HUES6 (cell line): ENCODE measurements at regions not wholly inside any gene's neighbourhood (a gene's known extent, or its start where the extent isn't known, plus 50 kb on each side); places are given as distances from the start of the nearest gene placed in this dataset.

Source experiments
- H3K27ac ChIP-seq: 2 replicates; pipeline ENCODE4 v1.7.0; 2013; ENCODE audit warnings: low read depth, mild to moderate bottlenecking, low read length, inconsistent platforms
- H3K27me3 ChIP-seq: 2 replicates; pipeline ENCODE4 v1.6.1; 2013; ENCODE audit warnings: low read length; ENCODE audit not compliant: control insufficient read depth, insufficient read depth
- H3K36me3 ChIP-seq: 2 replicates; pipeline ENCODE4 v1.6.1; 2013; ENCODE audit warnings: low read length; ENCODE audit not compliant: control insufficient read depth, insufficient read depth
- H3K4me1 ChIP-seq: 2 replicates; pipeline ENCODE4 v1.6.1; 2013; ENCODE audit warnings: low read length; ENCODE audit not compliant: control insufficient read depth, insufficient read depth
- H3K4me3 ChIP-seq: 2 replicates; pipeline ENCODE4 v1.5.1; 2013; ENCODE audit warnings: low read depth, low read length
- H3K9ac ChIP-seq: one replicate; pipeline ENCODE4 v1.6.1; 2013; ENCODE audit warnings: mild to moderate bottlenecking, low read length
- H3K9me3 ChIP-seq: 2 replicates; pipeline ENCODE4 v1.6.1; 2013; ENCODE audit warnings: low read depth, low read length; ENCODE audit not compliant: control insufficient read depth, insufficient read depth

- H3K27ac ChIP-seq, result no peak overlapping the region
- H3K4me1 ChIP-seq, result no peaks in the 10 kb centered on the region
- H3K36me3 ChIP-seq, result no peaks in the 10 kb centered on the region
- no peaks in the 10 kb centered on the region for H3K9me3 ChIP-seq
- no peak overlapping the region for H3K4me3 ChIP-seq
- H3K9ac ChIP-seq, result no peak overlapping the region
- H3K27me3 ChIP-seq, result no peaks in the 10 kb centered on the region
Observed at GRCh38 chr2:142758973-142759372, 118.5 kb upstream of the KYNU start.

DNA sequence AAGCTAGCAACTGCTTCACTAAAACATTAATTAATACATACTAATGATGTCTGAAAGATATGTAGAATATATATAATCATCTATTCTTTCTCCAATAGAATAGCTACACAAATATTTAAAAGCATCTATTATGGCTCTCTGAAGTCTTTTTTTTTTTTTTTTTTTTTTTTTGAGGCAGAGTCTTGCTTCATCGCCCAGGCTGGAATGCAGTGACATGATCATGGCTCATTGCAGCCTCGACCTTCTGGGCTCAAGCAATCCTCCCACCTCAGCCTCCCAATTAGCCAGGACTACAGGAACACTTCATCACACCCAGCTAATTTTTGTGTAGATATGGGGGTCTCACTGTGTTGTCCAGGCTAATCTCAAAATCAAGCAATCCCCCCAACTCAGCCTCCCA is 120.4 kb upstream of the KYNU start:
- H3K4me1 ChIP-seq, result no peaks in the 10 kb centered on the region
- no peak overlapping the region for H3K4me3 ChIP-seq
- no peaks in the 10 kb centered on the region for H3K9me3 ChIP-seq
- no peaks in the 10 kb centered on the region for H3K27me3 ChIP-seq
- H3K27ac ChIP-seq, result no peak overlapping the region
- H3K36me3 ChIP-seq, result no peaks in the 10 kb centered on the region
- H3K9ac ChIP-seq, result no peak overlapping the region

DNA sequence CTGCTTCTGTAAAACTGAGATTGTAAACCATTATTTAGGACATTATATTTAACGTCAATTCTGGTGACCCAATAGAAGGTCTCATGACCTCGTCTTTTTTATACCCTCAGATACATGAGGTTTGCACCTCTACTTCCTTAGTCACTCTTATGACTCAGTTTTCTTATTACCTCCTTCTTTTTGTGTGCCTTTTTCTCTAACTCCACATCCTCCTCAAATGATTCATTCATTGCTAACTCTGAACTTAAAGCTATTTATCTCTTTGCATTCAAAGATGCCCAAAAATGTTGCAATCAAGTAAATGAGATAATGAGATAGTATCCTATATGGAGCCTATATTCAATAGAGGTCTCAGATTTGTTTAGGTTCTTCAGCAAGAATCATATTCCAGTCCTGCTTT is 121.0 kb upstream of the KYNU start:
- H3K27ac ChIP-seq, result no peak overlapping the region
- no peaks in the 10 kb centered on the region for H3K27me3 ChIP-seq

DNA sequence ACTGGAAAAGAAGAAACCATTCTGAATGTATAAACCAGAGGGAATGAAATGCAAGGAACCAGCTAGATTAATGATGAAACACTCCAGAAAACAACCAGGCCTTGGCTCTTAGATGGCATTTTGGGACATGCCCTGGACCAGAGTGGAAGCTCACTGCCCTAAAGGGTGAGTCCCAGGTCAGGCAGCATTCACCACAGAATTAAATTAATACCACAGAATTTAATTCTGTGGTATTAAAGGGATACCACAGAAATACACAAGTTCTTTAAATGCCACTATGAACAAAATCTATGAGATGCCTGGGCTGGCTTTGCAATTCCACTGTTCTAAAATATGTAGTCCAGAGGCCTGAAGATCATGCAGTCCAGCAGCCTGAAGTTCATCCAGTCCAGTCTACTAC is 122.3 kb upstream of the KYNU start:
- no peaks in the 10 kb centered on the region for H3K27me3 ChIP-seq
- H3K4me3 ChIP-seq, result no peak overlapping the region
- no peaks in the 10 kb centered on the region for H3K4me1 ChIP-seq
- H3K9me3 ChIP-seq, result no peaks in the 10 kb centered on the region
- no peak overlapping the region for H3K9ac ChIP-seq
- H3K27ac ChIP-seq, result no peak overlapping the region
- no peaks in the 10 kb centered on the region for H3K36me3 ChIP-seq

More for the DNA sequence above, 121.0 kb upstream of the KYNU start:
- Histone ChIP-seq H3K4me3 (no peak overlapping the region), H3K9me3 (no peaks in the 10 kb centered on the region), H3K36me3 (no peaks in the 10 kb centered on the region), H3K4me1 (no peaks in the 10 kb centered on the region), H3K9ac (no peak overlapping the region)

DNA sequence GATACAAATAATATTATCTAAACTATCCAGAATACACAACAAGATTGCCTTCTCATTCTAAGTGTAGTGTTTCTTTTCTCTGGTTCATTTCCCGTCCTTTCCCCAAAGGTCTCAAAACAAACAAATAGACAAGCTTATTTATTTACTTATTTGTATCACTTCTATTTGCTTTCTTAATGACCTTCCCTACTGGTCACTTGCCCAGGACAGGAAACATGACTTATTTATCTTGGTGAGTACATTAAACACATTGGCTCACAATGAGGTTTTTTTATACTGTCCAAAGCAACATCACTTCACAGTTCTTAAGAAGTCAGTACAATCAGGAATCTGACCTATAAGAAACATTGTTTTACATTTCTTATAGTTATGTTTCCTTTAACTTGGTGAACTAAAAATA is 123.3 kb upstream of the KYNU start:
- Histone ChIP-seq H3K27me3 (no peaks in the 10 kb centered on the region), H3K27ac (no peak overlapping the region), H3K4me3 (no peak overlapping the region), H3K36me3 (no peaks in the 10 kb centered on the region), H3K9ac (no peak overlapping the region), H3K9me3 (no peaks in the 10 kb centered on the region), H3K4me1 (no peaks in the 10 kb centered on the region)

DNA sequence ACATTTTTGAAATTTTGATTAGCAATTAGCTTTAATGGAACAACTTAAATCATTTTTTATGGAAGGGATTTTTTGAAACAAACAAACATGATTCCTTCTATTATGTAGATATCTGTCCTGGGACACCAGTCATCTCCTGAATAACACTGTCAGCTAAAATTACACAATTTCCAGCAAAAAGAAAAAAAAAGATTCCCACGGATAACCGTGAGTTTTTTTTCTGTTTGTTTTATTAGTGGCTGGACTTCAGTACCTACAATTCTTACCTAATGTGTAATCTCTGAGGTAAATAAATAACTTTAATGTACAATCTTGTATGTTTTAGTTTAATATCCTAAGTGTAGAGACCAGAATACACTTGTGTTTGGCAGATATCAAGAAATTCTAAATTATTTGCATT is 126.6 kb upstream of the KYNU start:
- H3K27me3 ChIP-seq, result no peaks in the 10 kb centered on the region
- H3K9ac ChIP-seq, result no peak overlapping the region
- H3K9me3 ChIP-seq, result peaks cover 3% of the 10 kb centered on the region; the same call in 1 of the 2 replicates
- H3K27ac ChIP-seq, result no peak overlapping the region
- no peak overlapping the region for H3K4me3 ChIP-seq
- no peaks in the 10 kb centered on the region for H3K36me3 ChIP-seq
- H3K4me1 ChIP-seq, result no peaks in the 10 kb centered on the region

DNA sequence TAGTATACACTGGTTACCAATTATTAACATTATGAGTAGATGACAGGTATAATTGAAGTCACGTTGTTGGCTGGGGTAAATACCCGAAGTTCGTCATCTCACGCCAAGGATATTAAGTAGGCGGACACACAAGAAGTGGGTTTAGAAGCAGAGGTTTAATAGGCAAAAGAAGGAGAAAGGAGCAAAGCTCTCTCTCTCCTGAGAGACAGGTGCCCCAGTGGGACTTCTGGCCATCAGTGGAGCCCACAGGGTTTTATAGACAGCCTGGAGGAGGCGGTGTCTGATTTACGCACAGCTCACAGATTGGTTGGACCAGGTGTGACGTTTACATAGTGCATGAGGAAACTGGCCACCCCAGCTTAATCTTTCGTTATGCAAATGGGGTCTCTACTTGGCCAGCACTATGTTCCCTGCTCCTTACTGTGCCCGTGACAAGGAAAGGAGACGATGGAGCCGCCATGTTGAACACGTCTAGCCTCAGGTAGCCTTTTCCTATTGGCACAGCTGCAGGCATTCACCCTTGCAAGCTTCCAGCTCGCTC is 128.8 kb upstream of the KYNU start:
- Histone ChIP-seq H3K4me3 (no peak overlapping the region), H3K4me1 (no peaks in the 10 kb centered on the region), H3K9ac (no peak overlapping the region), H3K9me3 (peaks cover 3% of the 10 kb centered on the region; the same call in 1 of the 2 replicates), H3K27me3 (no peaks in the 10 kb centered on the region), H3K36me3 (no peaks in the 10 kb centered on the region), H3K27ac (no peak overlapping the region)

GRCh38 chr2:142745691-142746090 is 131.8 kb upstream of the KYNU start:
- Histone ChIP-seq H3K27ac (no peak overlapping the region), H3K4me1 (no peaks in the 10 kb centered on the region), H3K9me3 (peaks cover 3% of the 10 kb centered on the region; the same call in 1 of the 2 replicates), H3K36me3 (no peaks in the 10 kb centered on the region), H3K27me3 (no peaks in the 10 kb centered on the region), H3K4me3 (no peak overlapping the region), H3K9ac (no peak overlapping the region)

DNA sequence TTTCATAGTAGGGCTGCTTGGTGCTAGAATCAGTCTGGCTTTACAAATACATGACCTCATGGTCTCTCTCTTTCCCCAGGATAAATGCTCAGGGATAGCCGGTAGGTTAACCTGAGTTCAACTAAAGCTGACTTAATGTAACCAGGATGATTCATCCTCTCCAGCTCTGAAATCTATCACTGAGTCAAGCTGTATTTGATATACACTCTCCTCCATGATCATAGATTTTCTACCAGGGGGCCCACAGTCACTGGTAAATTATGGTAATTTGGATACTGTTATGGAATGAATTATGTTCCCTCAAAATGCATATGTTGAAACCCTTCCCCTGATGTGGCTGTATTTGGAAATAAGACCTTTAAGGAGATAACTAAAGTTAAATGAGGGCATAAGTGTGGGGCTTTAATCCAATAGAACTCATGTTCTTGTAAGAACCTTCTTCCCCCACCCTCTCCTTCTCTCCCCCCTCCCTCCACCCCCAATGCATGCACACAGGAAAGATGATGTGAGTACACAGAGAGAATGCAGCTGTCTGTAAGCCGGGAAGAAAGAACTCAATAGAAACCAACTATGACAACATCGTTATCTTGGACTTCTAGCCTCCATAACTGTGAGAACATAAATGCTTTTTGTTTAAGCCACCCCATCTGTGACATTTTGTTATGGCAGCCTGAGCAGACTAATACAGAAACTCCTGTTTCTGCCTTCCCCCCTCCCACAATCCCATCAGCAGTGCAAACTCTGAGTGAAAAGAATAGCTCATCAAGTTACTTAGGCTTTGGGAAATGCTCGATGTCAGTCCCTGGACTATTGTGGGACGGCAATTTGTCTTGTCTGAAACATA is 134.9 kb upstream of the KYNU start:
- H3K27me3 ChIP-seq, result no peaks in the 10 kb centered on the region
- no peak overlapping the region for H3K9ac ChIP-seq
- H3K27ac ChIP-seq, result no peak overlapping the region

DNA sequence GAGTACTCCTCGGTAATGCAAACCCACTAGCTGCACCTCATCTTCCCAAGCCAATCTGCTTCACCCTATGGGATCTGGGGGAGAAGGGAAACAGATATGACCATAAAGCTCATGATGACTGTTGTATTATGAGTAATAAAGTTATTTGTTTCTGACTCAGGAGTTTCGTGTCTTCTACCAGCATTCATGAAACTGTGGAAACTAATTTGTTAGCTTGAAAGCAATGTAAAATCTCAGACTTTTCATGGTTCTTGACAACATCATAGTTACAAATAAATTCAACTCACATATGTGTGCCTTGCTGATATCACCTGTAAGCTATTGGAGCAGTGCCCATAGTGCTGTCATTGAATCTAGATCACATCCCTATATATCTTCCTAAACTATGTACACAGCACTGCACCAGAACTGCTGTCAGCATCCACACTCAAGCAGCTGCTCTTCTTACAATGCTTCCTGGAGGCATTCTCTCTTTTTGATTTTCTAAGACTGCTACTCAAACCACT is 135.6 kb upstream of the KYNU start:
- no peaks in the 10 kb centered on the region for H3K9me3 ChIP-seq
- no peaks in the 10 kb centered on the region for H3K4me1 ChIP-seq
- no peaks in the 10 kb centered on the region for H3K36me3 ChIP-seq
- H3K4me3 ChIP-seq, result no peak overlapping the region
- H3K9ac ChIP-seq, result no peak overlapping the region
- H3K27me3 ChIP-seq, result no peaks in the 10 kb centered on the region
- H3K27ac ChIP-seq, result no peak overlapping the region

More for the DNA sequence above, 134.9 kb upstream of the KYNU start:
- H3K36me3 ChIP-seq, result no peaks in the 10 kb centered on the region
- no peak overlapping the region for H3K4me3 ChIP-seq
- H3K4me1 ChIP-seq, result no peaks in the 10 kb centered on the region
- H3K9me3 ChIP-seq, result no peaks in the 10 kb centered on the region

- Histone ChIP-seq H3K4me1 (no peaks in the 10 kb centered on the region), H3K27me3 (no peaks in the 10 kb centered on the region), H3K27ac (no peak overlapping the region), H3K36me3 (no peaks in the 10 kb centered on the region), H3K4me3 (no peak overlapping the region), H3K9me3 (no peaks in the 10 kb centered on the region), H3K9ac (no peak overlapping the region)
Observed at GRCh38 chr2:142734770-142735169, 142.7 kb upstream of the KYNU start.
